Osteoblast (primary cell): ENCODE measurements at regions not wholly inside any gene's neighbourhood (a gene's known extent, or its start where the extent isn't known, plus 50 kb on each side); places are given as distances from the start of the nearest gene placed in this dataset.

ENCODE experiments used
- DNase-seq: peaks from one replicate; pipeline ENCODE4 v3.0.0; 2011; ENCODE audit warnings: low spot score, mixed read lengths; ENCODE audit not compliant: insufficient read length; ENCODE audit errors: missing footprints
- H2AFZ ChIP-seq: 2 replicates; pipeline ENCODE4 v1.6.0; 2011; ENCODE audit warnings: mild to moderate bottlenecking, low read length
- H3K27ac ChIP-seq: 2 replicates; pipeline ENCODE4 v1.5.1; 2011; ENCODE audit warnings: mild to moderate bottlenecking, low read depth, low read length, moderate library complexity
- H3K27me3 ChIP-seq: 2 replicates; pipeline ENCODE4 v1.6.0; 2012; ENCODE audit warnings: mild to moderate bottlenecking, control low read depth, inconsistent platforms, low read length, moderate library complexity; ENCODE audit not compliant: insufficient read depth
- H3K36me3 ChIP-seq: 2 replicates; pipeline ENCODE4 v1.5.1; 2011; ENCODE audit warnings: mild to moderate bottlenecking, low read length, control low read depth, moderate library complexity; ENCODE audit not compliant: insufficient read depth
- H3K4me1 ChIP-seq: 2 replicates; pipeline ENCODE4 v1.5.1; 2011; ENCODE audit warnings: mild to moderate bottlenecking, low read length, control low read depth, moderate library complexity; ENCODE audit not compliant: insufficient read depth
- H3K4me2 ChIP-seq: 2 replicates; pipeline ENCODE4 v1.6.0; 2011; ENCODE audit warnings: mild to moderate bottlenecking, low read length; ENCODE audit not compliant: insufficient read depth
- H3K4me3 ChIP-seq: fragments of 200-600 bp; sonication (generic); 3 replicates; pipeline ENCODE4 v1.5.1; 2012; ENCODE audit warnings: mild to moderate bottlenecking, low read length, inconsistent platforms; ENCODE audit not compliant: insufficient read depth
- H3K79me2 ChIP-seq: 2 replicates; pipeline ENCODE4 v1.6.0; 2012; ENCODE audit warnings: mild to moderate bottlenecking, low read length, control low read depth, inconsistent platforms; ENCODE audit not compliant: insufficient read depth
- H3K9me3 ChIP-seq: 2 replicates; pipeline ENCODE4 v1.5.1; 2011; ENCODE audit warnings: low read depth, low read length, control low read depth
- H4K20me1 ChIP-seq: 2 replicates; pipeline ENCODE4 v1.6.0; 2012; ENCODE audit warnings: mild to moderate bottlenecking, low read length, control low read depth; ENCODE audit not compliant: insufficient read depth
- TF ChIP-seq, protein P1 (sequence below): IDR thresholded peaks from 2 replicates; pipeline ENCODE4 v1.5.1; 2011; ENCODE audit warnings: mild to moderate bottlenecking, low read depth, low read length, moderate library complexity; ENCODE audit errors: extremely low read depth

DNA sequence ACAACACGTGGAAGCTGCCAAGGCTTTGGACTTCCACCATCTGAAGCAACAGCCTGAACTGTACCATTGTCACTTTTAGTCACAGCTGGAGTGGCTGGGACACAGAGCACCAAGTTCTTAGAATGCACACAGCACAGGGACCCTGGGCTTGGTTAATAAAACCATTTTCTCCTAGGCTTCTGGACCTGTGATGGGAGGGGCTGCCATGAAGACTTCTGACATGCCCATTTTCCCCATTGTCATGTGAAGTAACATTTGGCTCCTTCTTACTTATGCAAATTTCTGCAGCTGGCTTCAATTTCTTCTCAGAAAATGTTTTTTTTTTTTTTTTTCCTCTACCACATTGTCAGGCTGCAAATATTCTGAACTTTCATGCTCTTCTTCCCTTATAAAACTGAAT lies 138.6 kb upstream of the BRINP3 start:
- Histone ChIP-seq H4K20me1 (no peaks in the 10 kb centered on the region), H3K27me3 (no peaks in the 10 kb centered on the region), H2AFZ (no peak overlapping the region), H3K27ac (no peak overlapping the region), H3K4me1 (no peaks in the 10 kb centered on the region), H3K9me3 (peaks cover 4% of the 10 kb centered on the region), H3K36me3 (no peaks in the 10 kb centered on the region), H3K79me2 (no peaks in the 10 kb centered on the region), H3K4me2 (no peak overlapping the region), H3K4me3 (no peak overlapping the region)
- TF ChIP-seq, protein P1, sequence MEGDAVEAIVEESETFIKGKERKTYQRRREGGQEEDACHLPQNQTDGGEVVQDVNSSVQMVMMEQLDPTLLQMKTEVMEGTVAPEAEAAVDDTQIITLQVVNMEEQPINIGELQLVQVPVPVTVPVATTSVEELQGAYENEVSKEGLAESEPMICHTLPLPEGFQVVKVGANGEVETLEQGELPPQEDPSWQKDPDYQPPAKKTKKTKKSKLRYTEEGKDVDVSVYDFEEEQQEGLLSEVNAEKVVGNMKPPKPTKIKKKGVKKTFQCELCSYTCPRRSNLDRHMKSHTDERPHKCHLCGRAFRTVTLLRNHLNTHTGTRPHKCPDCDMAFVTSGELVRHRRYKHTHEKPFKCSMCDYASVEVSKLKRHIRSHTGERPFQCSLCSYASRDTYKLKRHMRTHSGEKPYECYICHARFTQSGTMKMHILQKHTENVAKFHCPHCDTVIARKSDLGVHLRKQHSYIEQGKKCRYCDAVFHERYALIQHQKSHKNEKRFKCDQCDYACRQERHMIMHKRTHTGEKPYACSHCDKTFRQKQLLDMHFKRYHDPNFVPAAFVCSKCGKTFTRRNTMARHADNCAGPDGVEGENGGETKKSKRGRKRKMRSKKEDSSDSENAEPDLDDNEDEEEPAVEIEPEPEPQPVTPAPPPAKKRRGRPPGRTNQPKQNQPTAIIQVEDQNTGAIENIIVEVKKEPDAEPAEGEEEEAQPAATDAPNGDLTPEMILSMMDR, result no peak
- DNase-seq, result no peak

DNA sequence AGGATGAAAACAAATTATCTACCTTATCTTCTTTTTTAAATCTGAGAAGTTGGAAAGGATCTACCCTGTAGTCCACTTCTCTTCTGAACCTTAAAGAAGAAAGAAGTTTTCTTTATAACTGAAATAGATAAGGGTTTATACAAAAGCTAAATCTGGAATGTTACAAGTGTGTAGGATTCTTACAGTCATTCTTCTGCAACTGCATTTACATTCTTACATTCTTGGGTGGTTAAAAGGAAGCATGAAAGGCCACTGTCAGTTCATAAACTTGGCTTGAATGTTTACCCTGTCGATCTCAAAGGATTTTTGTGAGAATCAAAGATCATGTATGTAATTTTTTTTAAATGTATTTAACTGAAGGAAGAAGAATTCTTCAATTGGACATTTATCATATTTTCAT lies 142.1 kb upstream of the BRINP3 start:
- Histone ChIP-seq H3K4me1 (no peaks in the 10 kb centered on the region), H3K36me3 (no peaks in the 10 kb centered on the region), H2AFZ (no peak overlapping the region), H3K4me2 (no peak overlapping the region), H3K79me2 (no peaks in the 10 kb centered on the region), H3K27ac (no peak overlapping the region), H3K9me3 (peaks cover 4% of the 10 kb centered on the region), H4K20me1 (no peaks in the 10 kb centered on the region), H3K4me3 (no peak overlapping the region), H3K27me3 (no peaks in the 10 kb centered on the region)
- TF ChIP-seq, protein P1, result no peak
- DNase-seq, result no peak

DNA sequence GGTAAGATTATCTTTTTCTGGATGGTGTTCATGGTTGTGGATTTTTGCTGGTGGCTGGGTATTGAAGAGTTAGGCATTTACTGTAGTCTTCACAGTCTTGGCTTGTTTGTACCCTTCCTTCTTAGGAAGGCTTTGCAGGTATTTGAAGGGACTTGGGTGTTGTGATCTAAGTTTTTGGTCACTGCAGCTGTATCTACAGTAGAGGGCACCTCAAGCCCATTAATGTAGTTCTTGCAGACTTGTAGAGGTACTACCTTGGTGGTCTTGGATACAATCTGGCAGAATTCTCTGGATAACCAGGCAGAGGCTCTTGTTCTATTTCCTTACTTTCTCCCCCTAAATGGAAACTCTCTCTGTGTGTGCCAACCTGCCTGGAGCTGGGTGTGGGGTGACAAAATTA lies 155.8 kb upstream of the BRINP3 start:
- Histone ChIP-seq H3K4me1 (no peaks in the 10 kb centered on the region), H2AFZ (no peak overlapping the region), H3K27me3 (no peaks in the 10 kb centered on the region), H3K27ac (no peak overlapping the region), H3K4me3 (no peak overlapping the region), H3K36me3 (no peaks in the 10 kb centered on the region), H3K4me2 (no peak overlapping the region), H3K9me3 (peaks cover 3% of the 10 kb centered on the region), H4K20me1 (no peaks in the 10 kb centered on the region), H3K79me2 (no peaks in the 10 kb centered on the region)
- no peak for DNase-seq
- TF ChIP-seq, protein P1, result no peak

DNA sequence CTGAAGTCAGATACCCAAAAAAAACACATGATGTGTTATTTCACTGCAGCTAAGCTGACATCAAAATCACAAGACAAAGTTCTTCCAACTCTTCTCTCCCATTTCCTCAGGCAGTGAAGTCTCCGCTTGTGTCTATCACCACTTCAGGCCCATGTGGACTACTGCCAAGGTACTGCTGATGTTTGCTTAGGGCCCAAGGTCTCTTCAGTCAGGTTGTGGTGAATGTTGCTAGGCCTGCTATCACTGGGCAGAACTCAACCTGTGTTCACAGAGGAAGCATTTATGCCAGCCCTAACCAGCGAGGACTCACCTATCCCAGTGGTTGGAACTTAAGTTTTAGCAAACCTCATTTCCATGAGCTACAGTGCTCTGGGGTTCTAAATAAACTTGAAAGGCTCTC lies 156.5 kb upstream of the BRINP3 start:
- peaks cover 3% of the 10 kb centered on the region for H3K9me3 ChIP-seq
- no peak overlapping the region for H3K4me2 ChIP-seq
- TF ChIP-seq, protein P1, result no peak

More for the DNA sequence above, 156.5 kb upstream of the BRINP3 start:
- Histone ChIP-seq H3K4me3 (no peak overlapping the region), H3K36me3 (no peaks in the 10 kb centered on the region), H3K4me1 (no peaks in the 10 kb centered on the region), H4K20me1 (no peaks in the 10 kb centered on the region), H3K27me3 (no peaks in the 10 kb centered on the region), H3K27ac (no peak overlapping the region), H3K79me2 (no peaks in the 10 kb centered on the region), H2AFZ (no peak overlapping the region)
- no peak for DNase-seq
